ENCODE measurements at regions not wholly inside any gene's neighbourhood (a gene's known extent, or its start where the extent isn't known, plus 50 kb on each side); places are given as distances from the start of the nearest gene placed in this dataset.

GRCh38 chr4:24105327-24106038, 215.6 kb upstream of the PPARGC1A start:
- peaks cover 7% of the 10 kb centered on the region for H3K9me3 Mint-ChIP-seq
- H3K4me3 Mint-ChIP-seq = no peak overlapping the region
- DNase-seq (ENCODE audit: low spot score) (no peak), ATAC-seq (no peak)
- 0 out of 2 replicates have a peak, but pooled peaks cover 3% of the 10 kb centered on the region for H3K4me1 Mint-ChIP-seq
- H3K27me3 Mint-ChIP-seq (ENCODE audit: low read depth) = peaks cover 3% of the 10 kb centered on the region; the same call in 1 of the 2 replicates
- H3K36me3 Mint-ChIP-seq = no peaks in the 10 kb centered on the region
- no peak overlapping the region for H3K27ac Mint-ChIP-seq
- POLR2A ChIA-PET = no interaction called here
- TF ChIP-seq NFATC4 (CRISPR knock-in tag; IDR thresholded peaks at IDR 0.05) = no peak
- no peak for TF ChIP-seq MYBL2 (CRISPR knock-in tag; IDR thresholded peaks at IDR 0.05)
- TF ChIP-seq ETV6 (CRISPR knock-in tag; IDR thresholded peaks at IDR 0.05) = no peak
- no peak for TF ChIP-seq ZBTB21 (CRISPR knock-in tag; IDR thresholded peaks at IDR 0.05; ENCODE audit: borderline replicate concordance)
- no peak for TF ChIP-seq RELA (CRISPR knock-in tag; IDR thresholded peaks at IDR 0.05; ENCODE audit: borderline replicate concordance)
- TF ChIP-seq SP1 (CRISPR knock-in tag; conservative IDR thresholded peaks at IDR 0.05) = no peak
- TF ChIP-seq ZBTB43 (CRISPR knock-in tag; IDR thresholded peaks at IDR 0.05) = no peak
- no peak for TF ChIP-seq ZNF671 (CRISPR knock-in tag; IDR thresholded peaks at IDR 0.05)
- no peak for TF ChIP-seq NR3C1 (CRISPR knock-in tag; conservative IDR thresholded peaks at IDR 0.05; ENCODE audit: low read depth)
- TF ChIP-seq, protein P1, sequence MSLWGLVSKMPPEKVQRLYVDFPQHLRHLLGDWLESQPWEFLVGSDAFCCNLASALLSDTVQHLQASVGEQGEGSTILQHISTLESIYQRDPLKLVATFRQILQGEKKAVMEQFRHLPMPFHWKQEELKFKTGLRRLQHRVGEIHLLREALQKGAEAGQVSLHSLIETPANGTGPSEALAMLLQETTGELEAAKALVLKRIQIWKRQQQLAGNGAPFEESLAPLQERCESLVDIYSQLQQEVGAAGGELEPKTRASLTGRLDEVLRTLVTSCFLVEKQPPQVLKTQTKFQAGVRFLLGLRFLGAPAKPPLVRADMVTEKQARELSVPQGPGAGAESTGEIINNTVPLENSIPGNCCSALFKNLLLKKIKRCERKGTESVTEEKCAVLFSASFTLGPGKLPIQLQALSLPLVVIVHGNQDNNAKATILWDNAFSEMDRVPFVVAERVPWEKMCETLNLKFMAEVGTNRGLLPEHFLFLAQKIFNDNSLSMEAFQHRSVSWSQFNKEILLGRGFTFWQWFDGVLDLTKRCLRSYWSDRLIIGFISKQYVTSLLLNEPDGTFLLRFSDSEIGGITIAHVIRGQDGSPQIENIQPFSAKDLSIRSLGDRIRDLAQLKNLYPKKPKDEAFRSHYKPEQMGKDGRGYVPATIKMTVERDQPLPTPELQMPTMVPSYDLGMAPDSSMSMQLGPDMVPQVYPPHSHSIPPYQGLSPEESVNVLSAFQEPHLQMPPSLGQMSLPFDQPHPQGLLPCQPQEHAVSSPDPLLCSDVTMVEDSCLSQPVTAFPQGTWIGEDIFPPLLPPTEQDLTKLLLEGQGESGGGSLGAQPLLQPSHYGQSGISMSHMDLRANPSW (CRISPR knock-in tag; conservative IDR thresholded peaks at IDR 0.05; ENCODE audit: low read depth) = no peak
- no peak for TF ChIP-seq AR (CRISPR knock-in tag; IDR thresholded peaks at IDR 0.05)
- no peak for TF ChIP-seq ZNF219 (CRISPR knock-in tag; IDR thresholded peaks at IDR 0.05; ENCODE audit: borderline replicate concordance)
- CTCF ChIA-PET = interaction anchor here (0.9 to 1.2 kb wide), 4 partner anchors 11 to 308 kb away, joined by 3 to 4 read pairs (median 3); no protein-coding TSS in a partner anchor

- no peak for ATAC-seq
- H3K9me3 Mint-ChIP-seq = peaks cover 3% of the 10 kb centered on the region; the same call in 1 of the 2 replicates
- peaks cover 3% of the 10 kb centered on the region; the same call in 1 of the 2 replicates for H3K27me3 Mint-ChIP-seq (ENCODE audit: low read depth)
- H3K36me3 Mint-ChIP-seq = no peaks in the 10 kb centered on the region
- no peak overlapping the region for H3K27ac Mint-ChIP-seq
- no peak overlapping the region for H3K4me3 Mint-ChIP-seq
- H3K4me1 Mint-ChIP-seq = peaks cover 5% of the 10 kb centered on the region
- DNase-seq (ENCODE audit: low spot score) = no peak
- CTCF ChIA-PET = interaction anchor here (1.1 kb wide), 1 partner anchor 102 kb away, joined by 4 read pairs; no protein-coding TSS in a partner anchor
- POLR2A ChIA-PET = no interaction called here
- TF ChIP-seq, protein P2, sequence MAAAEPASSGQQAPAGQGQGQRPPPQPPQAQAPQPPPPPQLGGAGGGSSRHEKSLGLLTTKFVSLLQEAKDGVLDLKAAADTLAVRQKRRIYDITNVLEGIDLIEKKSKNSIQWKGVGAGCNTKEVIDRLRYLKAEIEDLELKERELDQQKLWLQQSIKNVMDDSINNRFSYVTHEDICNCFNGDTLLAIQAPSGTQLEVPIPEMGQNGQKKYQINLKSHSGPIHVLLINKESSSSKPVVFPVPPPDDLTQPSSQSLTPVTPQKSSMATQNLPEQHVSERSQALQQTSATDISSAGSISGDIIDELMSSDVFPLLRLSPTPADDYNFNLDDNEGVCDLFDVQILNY (CRISPR knock-in tag; IDR thresholded peaks at IDR 0.05) = no peak
- TF ChIP-seq ZNF396 (CRISPR knock-in tag; IDR thresholded peaks at IDR 0.05; ENCODE audit: borderline replicate concordance) (no peak), CREM (CRISPR knock-in tag; IDR thresholded peaks at IDR 0.05) (no peak), PRRX2 (CRISPR knock-in tag; IDR thresholded peaks at IDR 0.05) (no peak), AFF4 (CRISPR knock-in tag; IDR thresholded peaks at IDR 0.05; ENCODE audit: borderline replicate concordance) (no peak), CBFB (CRISPR knock-in tag; IDR thresholded peaks at IDR 0.05; ENCODE audit: low read depth) (no peak), ERG (CRISPR knock-in tag; IDR thresholded peaks at IDR 0.05) (no peak), ZNF219 (CRISPR knock-in tag; IDR thresholded peaks at IDR 0.05; ENCODE audit: borderline replicate concordance) (no peak), NR3C1 (CRISPR knock-in tag; conservative IDR thresholded peaks at IDR 0.05; ENCODE audit: low read depth) (no peak), USF2 (CRISPR knock-in tag; IDR thresholded peaks at IDR 0.05) (no peak)
Observed at GRCh38 chr4:24104158-24104565, 214.3 kb upstream of the PPARGC1A start.
